Neural crest cell (in vitro differentiated cells): ENCODE measurements at regions not wholly inside any gene's neighbourhood (a gene's known extent, or its start where the extent isn't known, plus 50 kb on each side); places are given as distances from the start of the nearest gene placed in this dataset.

Experiments used
- DNase-seq: peaks from one replicate; pipeline ENCODE4 v3.0.0; 2021; ENCODE audit warnings: low read depth, mixed read lengths, low spot score
- H3K27ac Mint-ChIP-seq: one replicate; pipeline ENCODE4 v1.8.0; 2021; ENCODE audit warnings: mild to moderate bottlenecking, mixed read lengths; ENCODE audit not compliant: unreplicated experiment
- H3K27me3 Mint-ChIP-seq: 2 replicates; pipeline ENCODE4 v1.8.0; 2021; ENCODE audit warnings: low read depth, mild to moderate bottlenecking, mixed read lengths
- H3K36me3 Mint-ChIP-seq: 2 replicates; pipeline ENCODE4 v1.8.0; 2021; ENCODE audit warnings: low read depth, mild to moderate bottlenecking, mixed read lengths
- H3K4me1 Mint-ChIP-seq: 2 replicates; pipeline ENCODE4 v1.8.0; 2021; ENCODE audit warnings: mixed read lengths
- H3K4me3 Mint-ChIP-seq: one replicate; pipeline ENCODE4 v1.8.0; 2021; ENCODE audit warnings: mild to moderate bottlenecking, mixed read lengths
- H3K9me3 Mint-ChIP-seq: 2 replicates; pipeline ENCODE4 v1.8.0; 2021; ENCODE audit warnings: mixed read lengths
- CTCF ChIP-seq: fragments of 200-600 bp; sonication (generic); conservative IDR thresholded peaks from 2 replicates; pipeline ENCODE4 v1.5.0; 2021; ENCODE audit warnings: antibody characterized with exemption, mild to moderate bottlenecking

- Mint-ChIP-seq H3K27ac (no peak overlapping the region), H3K27me3 (peaks cover 42% of the 10 kb centered on the region), H3K36me3 (no peaks in the 10 kb centered on the region), H3K9me3 (no peaks in the 10 kb centered on the region), H3K4me3 (no peak overlapping the region), H3K4me1 (peaks cover 11% of the 10 kb centered on the region)
- TF ChIP-seq CTCF, result no peak
- no peak for DNase-seq
Observed at GRCh38 chr22:20655623-20656022, 118.3 kb upstream of the SERPIND1 start.

- no peak for TF ChIP-seq CTCF
- no peak for DNase-seq
- Mint-ChIP-seq H3K9me3 (no peaks in the 10 kb centered on the region), H3K4me3 (no peak overlapping the region), H3K27me3 (peaks cover 49% of the 10 kb centered on the region), H3K36me3 (no peaks in the 10 kb centered on the region), H3K27ac (no peak overlapping the region), H3K4me1 (peaks cover 4% of the 10 kb centered on the region)
Observed at GRCh38 chr22:20656516-20656901, 117.4 kb upstream of the SERPIND1 start.

- TF ChIP-seq CTCF, result no peak
- H3K36me3 Mint-ChIP-seq, result no peaks in the 10 kb centered on the region
- H3K4me1 Mint-ChIP-seq, result no peaks in the 10 kb centered on the region
- no peak overlapping the region for H3K27ac Mint-ChIP-seq
- no peak overlapping the region for H3K4me3 Mint-ChIP-seq
- DNase-seq, result no peak
- H3K27me3 Mint-ChIP-seq, result peaks cover 50% of the 10 kb centered on the region
- no peaks in the 10 kb centered on the region for H3K9me3 Mint-ChIP-seq
Observed at GRCh38 chr22:20656902-20657836, 116.7 kb upstream of the SERPIND1 start.
